Liver (tissue), 3 donors: ENCODE measurements at regions not wholly inside any gene's neighbourhood (a gene's known extent, or its start where the extent isn't known, plus 50 kb on each side); places are given as distances from the start of the nearest gene placed in this dataset.

Source experiments
- ATF3 ChIP-seq: IDR thresholded peaks from 2 replicates; pipeline ENCODE4 v1.6.1; 2016; ENCODE audit warnings: antibody characterized with exemption
- CTCF ChIP-seq: fragments of 150-350 bp; IDR thresholded peaks from 2 replicates; pipeline ENCODE4 v1.5.1; 2017; ENCODE audit warnings: improper control_type of control experiment, low read depth, low read length; ENCODE audit not compliant: missing input control
- EGR1 ChIP-seq, 2 donors: IDR thresholded peaks; 2 replicates each; pipeline ENCODE4 v1.6.1; 2016 to 2018; ENCODE audit warnings: antibody characterized with exemption in 2 of 2, low read depth in 2 of 2
- HNF4A ChIP-seq, 2 donors: conservative IDR thresholded peaks; 2 replicates each; pipeline ENCODE4 v1.6.1; 2016; ENCODE audit warnings: antibody characterized with exemption in 2 of 2, mild to moderate bottlenecking in 2 of 2
- JUND ChIP-seq, 2 donors: IDR thresholded peaks; 2 replicates each; pipeline ENCODE4 v1.6.1; 2016; ENCODE audit warnings: antibody characterized with exemption in 2 of 2
- RAD21 ChIP-seq, 2 donors: IDR thresholded peaks; 2 replicates each; pipeline ENCODE4 v1.6.1; 2016; ENCODE audit warnings: antibody characterized with exemption in 2 of 2, mild to moderate bottlenecking in 2 of 2
- SP1 ChIP-seq: IDR thresholded peaks from 2 replicates; pipeline ENCODE4 v1.6.1; 2018; ENCODE audit warnings: antibody characterized with exemption, mild to moderate bottlenecking
- TAF1 ChIP-seq: conservative IDR thresholded peaks from 2 replicates; pipeline ENCODE4 v1.6.1; 2016; ENCODE audit warnings: antibody characterized with exemption, mild to moderate bottlenecking
- YY1 ChIP-seq: IDR thresholded peaks from 2 replicates; pipeline ENCODE4 v1.6.1; 2016; ENCODE audit warnings: antibody characterized with exemption, mild to moderate bottlenecking
- TF ChIP-seq, protein P1 (sequence below): IDR thresholded peaks from 2 replicates; pipeline ENCODE4 v1.6.1; 2016; ENCODE audit warnings: antibody characterized with exemption
- donor health status: healthy.
- donor health status: healthy.

DNA sequence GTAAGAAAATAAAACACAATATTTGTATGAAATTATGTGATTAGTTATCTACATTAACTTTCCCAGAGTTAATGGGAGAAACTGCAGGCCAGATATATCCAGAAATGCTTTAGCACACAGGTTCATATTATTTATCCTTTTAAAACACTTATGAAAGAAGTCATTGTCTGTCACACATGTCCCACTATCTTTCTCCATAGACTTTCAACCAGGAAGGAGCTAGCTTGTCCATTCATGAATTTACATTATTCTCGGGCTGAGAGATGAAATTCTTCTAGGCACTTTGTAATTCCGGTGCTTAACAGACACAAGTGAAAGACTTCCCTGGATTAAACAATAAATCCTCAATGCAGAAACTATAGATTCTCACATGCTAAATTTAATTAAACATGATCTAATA lies 1043.2 kb downstream of the CDH9 start:
- TF ChIP-seq CTCF, result no peak
- no peak for TF ChIP-seq EGR1 (IDR thresholded peaks at IDR 0.05; ENCODE audit: low read depth in 2 of 2)
- TF ChIP-seq, protein P1, sequence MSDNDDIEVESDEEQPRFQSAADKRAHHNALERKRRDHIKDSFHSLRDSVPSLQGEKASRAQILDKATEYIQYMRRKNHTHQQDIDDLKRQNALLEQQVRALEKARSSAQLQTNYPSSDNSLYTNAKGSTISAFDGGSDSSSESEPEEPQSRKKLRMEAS, result no peak
- no peak for TF ChIP-seq JUND (IDR thresholded peaks at IDR 0.05)
- no peak for TF ChIP-seq SP1
- TF ChIP-seq RAD21 (IDR thresholded peaks at IDR 0.05), result no peak
- TF ChIP-seq TAF1, result no peak
- no peak for TF ChIP-seq YY1
- no peak for TF ChIP-seq HNF4A (conservative IDR thresholded peaks at IDR 0.05)
- TF ChIP-seq ATF3, result no peak
